ENCODE measurements at regions not wholly inside any gene's neighbourhood (a gene's known extent, or its start where the extent isn't known, plus 50 kb on each side); places are given as distances from the start of the nearest gene placed in this dataset.

GRCh38 chr15:96408591-96409183, 78.2 kb downstream of the NR2F2 start:
- Histone ChIP-seq H3K4me3 (ENCODE audit: low read length) (no peak overlapping the region), H3K9me2 (replicated peaks; ENCODE audit: insufficient read depth, low read length) (no peaks in the 10 kb centered on the region), H3K4me1 (ENCODE audit: low read length) (no peaks in the 10 kb centered on the region), H3F3A (ENCODE audit: insufficient read depth, low read length) (no peaks in the 10 kb centered on the region), H3K9ac (ENCODE audit: low read length) (no peak overlapping the region), H3K27ac (ENCODE audit: low read length) (no peak overlapping the region), H2AFZ (ENCODE audit: low read length) (no peak overlapping the region), H3K36me3 (replicated peaks; ENCODE audit: insufficient read depth, low read length) (no peaks in the 10 kb centered on the region), H4K20me1 (ENCODE audit: insufficient read depth, low read length) (no peaks in the 10 kb centered on the region), H3K9me3 (replicated peaks; ENCODE audit: insufficient read depth, low read length) (no peaks in the 10 kb centered on the region), H3K4me2 (ENCODE audit: low read depth, low read length) (no peak overlapping the region), H3K27me3 (replicated peaks; ENCODE audit: insufficient read depth, low read length) (no peaks in the 10 kb centered on the region), H3K79me2 (ENCODE audit: low read length) (no peaks in the 10 kb centered on the region)
- TF ChIP-seq EZH2 (optimal IDR thresholded peaks at IDR 0.05; ENCODE audit: low read depth, low read length), result no peak
- TF ChIP-seq EZH2phosphoT487 (IDR thresholded peaks at IDR 0.05; ENCODE audit: low read length), result no peak
- no peak for TF ChIP-seq CTCF (IDR thresholded peaks at IDR 0.05; ENCODE audit: low read length)
- no peak for DNase-seq

- Histone ChIP-seq H3K4me1 (ENCODE audit: low read length) (no peaks in the 10 kb centered on the region), H3K9me3 (replicated peaks; ENCODE audit: insufficient read depth, low read length) (no peaks in the 10 kb centered on the region), H3K27ac (ENCODE audit: low read length) (no peak overlapping the region), H3F3A (ENCODE audit: insufficient read depth, low read length) (no peaks in the 10 kb centered on the region), H2AFZ (ENCODE audit: low read length) (no peak overlapping the region), H4K20me1 (ENCODE audit: insufficient read depth, low read length) (no peaks in the 10 kb centered on the region), H3K36me3 (replicated peaks; ENCODE audit: insufficient read depth, low read length) (no peaks in the 10 kb centered on the region), H3K4me3 (ENCODE audit: low read length) (no peak overlapping the region), H3K79me2 (ENCODE audit: low read length) (no peaks in the 10 kb centered on the region), H3K9me2 (replicated peaks; ENCODE audit: insufficient read depth, low read length) (no peaks in the 10 kb centered on the region), H3K9ac (ENCODE audit: low read length) (no peak overlapping the region), H3K4me2 (ENCODE audit: low read depth, low read length) (no peak overlapping the region), H3K27me3 (replicated peaks; ENCODE audit: insufficient read depth, low read length) (no peaks in the 10 kb centered on the region)
- no peak for TF ChIP-seq EZH2 (optimal IDR thresholded peaks at IDR 0.05; ENCODE audit: low read depth, low read length)
- no peak for TF ChIP-seq CTCF (IDR thresholded peaks at IDR 0.05; ENCODE audit: low read length)
- no peak for TF ChIP-seq EZH2phosphoT487 (IDR thresholded peaks at IDR 0.05; ENCODE audit: low read length)
- no peak for DNase-seq
These were observed 79.0 kb downstream of the NR2F2 start for GRCh38 chr15:96409215-96410138.

GRCh38 chr15:96410175-96411055, 79.9 kb downstream of the NR2F2 start:
- no peaks in the 10 kb centered on the region for H3F3A ChIP-seq (ENCODE audit: insufficient read depth, low read length)
- H3K27me3 ChIP-seq (replicated peaks; ENCODE audit: insufficient read depth, low read length), result no peaks in the 10 kb centered on the region
- no peak overlapping the region for H2AFZ ChIP-seq (ENCODE audit: low read length)
- no peaks in the 10 kb centered on the region for H3K9me2 ChIP-seq (replicated peaks; ENCODE audit: insufficient read depth, low read length)
- H3K36me3 ChIP-seq (replicated peaks; ENCODE audit: insufficient read depth, low read length), result no peaks in the 10 kb centered on the region
- no peak overlapping the region for H3K4me2 ChIP-seq (ENCODE audit: low read depth, low read length)
- no peaks in the 10 kb centered on the region for H3K9me3 ChIP-seq (replicated peaks; ENCODE audit: insufficient read depth, low read length)
- H3K79me2 ChIP-seq (ENCODE audit: low read length), result no peaks in the 10 kb centered on the region
- H3K9ac ChIP-seq (ENCODE audit: low read length), result no peak overlapping the region
- no peaks in the 10 kb centered on the region for H4K20me1 ChIP-seq (ENCODE audit: insufficient read depth, low read length)
- no peak for TF ChIP-seq EZH2 (optimal IDR thresholded peaks at IDR 0.05; ENCODE audit: low read depth, low read length)
- no peak for TF ChIP-seq EZH2phosphoT487 (IDR thresholded peaks at IDR 0.05; ENCODE audit: low read length)
- TF ChIP-seq CTCF (IDR thresholded peaks at IDR 0.05; ENCODE audit: low read length), result no peak
- H3K27ac ChIP-seq (ENCODE audit: low read length), result no peak overlapping the region
- H3K4me3 ChIP-seq (ENCODE audit: low read length), result no peak overlapping the region
- no peaks in the 10 kb centered on the region for H3K4me1 ChIP-seq (ENCODE audit: low read length)
- no peak for DNase-seq

Measured in MM.1S (cell line).